ENCODE measurements at regions not wholly inside any gene's neighbourhood (a gene's known extent, or its start where the extent isn't known, plus 50 kb on each side); places are given as distances from the start of the nearest gene placed in this dataset.

DNA sequence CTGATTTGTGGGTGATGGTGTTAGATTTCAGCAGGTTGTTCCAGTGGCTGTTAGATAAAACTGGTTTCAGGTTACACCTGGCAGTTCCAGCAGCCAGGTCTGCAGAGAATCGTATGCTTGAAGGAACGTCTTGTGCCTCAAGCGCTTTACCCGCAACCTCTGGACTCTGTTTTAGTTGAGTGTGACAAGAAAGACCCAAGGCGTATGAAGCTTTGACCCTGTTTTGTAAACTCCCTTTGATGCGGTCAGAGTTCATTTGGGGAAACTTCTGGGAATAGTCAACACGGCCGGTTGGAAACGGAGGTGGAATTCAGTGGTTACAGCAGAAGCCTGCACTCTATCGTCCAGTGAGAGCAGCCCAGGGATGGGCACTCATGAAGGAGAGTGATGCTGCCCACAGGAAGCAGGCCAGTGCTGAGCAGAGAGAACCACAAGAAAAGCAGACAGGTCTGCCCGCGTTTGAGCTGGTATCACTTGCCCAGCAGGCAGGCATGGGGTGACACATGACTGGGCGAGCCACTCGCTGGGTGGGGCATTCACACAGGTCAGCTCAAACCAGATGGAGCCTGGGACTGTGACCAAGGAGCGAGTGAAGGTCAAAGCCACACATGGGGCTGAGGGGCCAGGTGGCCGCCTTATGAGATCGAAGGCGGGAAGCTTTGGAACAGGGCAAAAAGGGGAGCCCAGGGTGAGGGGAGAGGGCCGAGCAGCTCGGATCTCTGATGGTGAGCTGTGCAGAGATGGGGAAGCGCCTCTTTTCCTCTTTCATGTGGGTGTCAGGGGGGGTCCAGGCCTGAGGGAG is 99.6 kb upstream of the MBOAT2 start:
- TF ChIP-seq, protein P1, sequence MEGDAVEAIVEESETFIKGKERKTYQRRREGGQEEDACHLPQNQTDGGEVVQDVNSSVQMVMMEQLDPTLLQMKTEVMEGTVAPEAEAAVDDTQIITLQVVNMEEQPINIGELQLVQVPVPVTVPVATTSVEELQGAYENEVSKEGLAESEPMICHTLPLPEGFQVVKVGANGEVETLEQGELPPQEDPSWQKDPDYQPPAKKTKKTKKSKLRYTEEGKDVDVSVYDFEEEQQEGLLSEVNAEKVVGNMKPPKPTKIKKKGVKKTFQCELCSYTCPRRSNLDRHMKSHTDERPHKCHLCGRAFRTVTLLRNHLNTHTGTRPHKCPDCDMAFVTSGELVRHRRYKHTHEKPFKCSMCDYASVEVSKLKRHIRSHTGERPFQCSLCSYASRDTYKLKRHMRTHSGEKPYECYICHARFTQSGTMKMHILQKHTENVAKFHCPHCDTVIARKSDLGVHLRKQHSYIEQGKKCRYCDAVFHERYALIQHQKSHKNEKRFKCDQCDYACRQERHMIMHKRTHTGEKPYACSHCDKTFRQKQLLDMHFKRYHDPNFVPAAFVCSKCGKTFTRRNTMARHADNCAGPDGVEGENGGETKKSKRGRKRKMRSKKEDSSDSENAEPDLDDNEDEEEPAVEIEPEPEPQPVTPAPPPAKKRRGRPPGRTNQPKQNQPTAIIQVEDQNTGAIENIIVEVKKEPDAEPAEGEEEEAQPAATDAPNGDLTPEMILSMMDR (IDR thresholded peaks at IDR 0.05): no peak
- TF ChIP-seq POLR2AphosphoS5 (IDR thresholded peaks at IDR 0.05): no peak
- no peak for TF ChIP-seq POLR2A (IDR thresholded peaks at IDR 0.05)
- no peak for TF ChIP-seq EP300 (IDR thresholded peaks at IDR 0.05)

Measured in suprapubic skin (tissue), 4 donors.